Gastrocnemius medialis (tissue), 4 donors: ENCODE measurements at regions not wholly inside any gene's neighbourhood (a gene's known extent, or its start where the extent isn't known, plus 50 kb on each side); places are given as distances from the start of the nearest gene placed in this dataset.

Experiments used
- CTCF ChIP-seq, 5 experiments: fragments of 450-650 bp in 3 of 5; fragments of 200-600 bp in 2 of 5; sonication (generic) in 2 of 5; IDR thresholded peaks in 4 of 5; conservative IDR thresholded peaks in 1 of 5; 1 replicate in 4 of 5; 2 replicates in 1 of 5; pipeline ENCODE4 v1.5.1; 2016 to 2019; ENCODE audit warnings: antibody characterized with exemption in 5 of 5, mild to moderate bottlenecking in 3 of 5, moderate library complexity in 3 of 5
- POLR2A ChIP-seq, 2 donors: fragments of 450-650 bp; IDR thresholded peaks; one replicate each; pipeline ENCODE4 v1.6.1; 2017; ENCODE audit warnings: antibody characterized with exemption in 2 of 2, mild to moderate bottlenecking in 2 of 2, moderate library complexity in 2 of 2

DNA sequence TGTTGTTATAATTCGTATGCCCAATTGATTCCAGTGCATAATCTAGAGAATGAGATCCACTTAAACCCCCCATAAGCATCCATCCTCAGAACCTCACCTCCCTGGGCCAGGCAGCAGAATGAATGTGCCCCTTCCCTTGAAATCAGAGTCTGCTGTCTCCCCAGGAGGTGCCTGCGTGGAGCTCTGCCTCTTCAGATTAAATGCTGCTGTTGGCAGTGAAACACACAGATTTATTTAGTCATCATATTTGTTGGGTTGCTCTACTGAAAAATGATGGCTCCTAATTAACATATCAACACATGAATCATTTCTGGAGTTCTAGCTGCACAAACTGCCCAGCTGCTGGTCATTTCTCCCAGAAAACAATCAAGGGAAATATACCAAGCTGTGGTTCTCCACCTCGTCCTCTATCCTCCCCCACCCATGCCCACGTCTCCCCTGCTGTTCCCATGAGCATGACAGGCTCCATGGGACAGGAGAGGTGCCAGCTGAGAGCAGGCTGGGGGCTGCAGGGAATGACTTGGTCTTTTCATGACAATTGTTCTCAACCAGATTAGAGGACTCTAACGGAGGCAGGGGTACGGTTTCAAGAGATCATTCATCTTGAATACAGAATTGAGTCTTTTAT is 633.1 kb downstream of the CDH26 start:
- TF ChIP-seq CTCF (IDR thresholded peaks at IDR 0.05 in 4 of 5, conservative IDR thresholded peaks at IDR 0.05 in 1 of 5) (no peak), POLR2A (IDR thresholded peaks at IDR 0.05) (no peak)
